SK-N-SH (cell line): ENCODE measurements at regions not wholly inside any gene's neighbourhood (a gene's known extent, or its start where the extent isn't known, plus 50 kb on each side); places are given as distances from the start of the nearest gene placed in this dataset.

Experiments used
- CTCF ChIA-PET: fragments of 300-600, 350-600 bp; formaldehyde crosslinking; extraction: SDS; loops from one replicate; lab custom pipeline; 2021; lab: Yijun Ruan, JAX
- POLR2A ChIA-PET: fragments of 350-600 bp; sonication (Branson Sonifier 250); formaldehyde crosslinking; extraction: SDS; loops from one replicate; lab custom pipeline; 2020; ENCODE audit warnings: antibody characterized with exemption, inconsistent platforms; lab: Yijun Ruan, JAX
- DNase-seq: peaks from one replicate; pipeline ENCODE4 v3.0.0; 2012
- H2AFZ ChIP-seq: fragments of 200-600 bp; sonication (generic); 2 replicates; pipeline ENCODE4 v1.8.1; 2016; ENCODE audit warnings: antibody characterized with exemption, mild to moderate bottlenecking, low read depth
- H3F3A ChIP-seq: fragments of 200-600 bp; sonication (generic); replicated peaks from 2 replicates; pipeline ENCODE3; 2016; ENCODE audit warnings: antibody characterized with exemption, mild to moderate bottlenecking; ENCODE audit not compliant: insufficient read depth
- H3K27ac ChIP-seq, 2 experiments: fragments of 200-500 bp in 1 of 2; fragments of 200-600 bp in 1 of 2; sonication (Bioruptor generic) in 1 of 2; sonication (generic), shearing (Covaris generic) in 1 of 2; 2 replicates each; pipeline versions ENCODE4 v1.5.1 to v1.6.1; 2014 to 2016; ENCODE audit warnings: low read depth in 2 of 2, inconsistent platforms in 1 of 2, low read length in 1 of 2, mild to moderate bottlenecking in 1 of 2, mixed read lengths in 1 of 2
- H3K27me3 ChIP-seq: fragments of 200-600 bp; sonication (generic), shearing (Covaris generic); 2 replicates; pipeline ENCODE4 v1.6.1; 2016; ENCODE audit warnings: mixed run types; ENCODE audit not compliant: insufficient read depth
- H3K36me3 ChIP-seq, 2 experiments: fragments of 200-500 bp in 1 of 2; fragments of 200-600 bp in 1 of 2; sonication (Bioruptor generic) in 1 of 2; sonication (generic) in 1 of 2; replicated peaks in 1 of 2; 2 replicates each; pipeline versions ENCODE3 to v1.5.1; 2014 to 2016; ENCODE audit warnings: low read length in 1 of 2, mild to moderate bottlenecking in 1 of 2; ENCODE audit not compliant: insufficient read depth in 2 of 2, control insufficient read depth in 1 of 2
- H3K4me1 ChIP-seq, 2 experiments: fragments of 200-500 bp in 1 of 2; fragments of 200-600 bp in 1 of 2; sonication (Bioruptor generic) in 1 of 2; sonication (generic), shearing (Covaris generic) in 1 of 2; 2 replicates each; pipeline versions ENCODE4 v1.5.1 to v1.6.1; 2014 to 2016; ENCODE audit warnings: low read depth in 1 of 2, low read length in 1 of 2, mixed run types in 1 of 2; ENCODE audit not compliant: insufficient read depth in 2 of 2, control insufficient read depth in 1 of 2
- H3K4me2 ChIP-seq: fragments of 200-600 bp; sonication (generic), shearing (Covaris generic); 2 replicates; pipeline ENCODE4 v1.6.1; 2017; ENCODE audit warnings: mixed run types
- H3K4me3 ChIP-seq, 2 experiments: fragments of 200-500 bp in 1 of 2; fragments of 200-600 bp in 1 of 2; sonication (Bioruptor generic) in 1 of 2; sonication (generic), shearing (Covaris generic) in 1 of 2; 2 replicates each; pipeline versions ENCODE4 v1.5.1 to v1.8.1; 2014 to 2016; ENCODE audit warnings: low read depth in 2 of 2, inconsistent platforms in 1 of 2, low read length in 1 of 2, mild to moderate bottlenecking in 1 of 2, mixed read lengths in 1 of 2, moderate library complexity in 1 of 2
- H3K79me2 ChIP-seq: fragments of 200-600 bp; sonication (generic); 2 replicates; pipeline ENCODE4 v1.8.1; 2017; ENCODE audit warnings: mild to moderate bottlenecking; ENCODE audit not compliant: insufficient read depth
- H3K9ac ChIP-seq: fragments of 200-600 bp; sonication (generic); 2 replicates; pipeline ENCODE4 v1.6.1; 2017; ENCODE audit warnings: mixed run types
- H3K9me2 ChIP-seq: fragments of 200-600 bp; sonication (generic); 2 replicates; pipeline ENCODE4 v1.6.1; 2017; ENCODE audit warnings: mixed run types
- H3K9me3 ChIP-seq: fragments of 200-600 bp; sonication (generic); 2 replicates; pipeline ENCODE4 v1.6.1; 2017; ENCODE audit warnings: mixed run types, mild to moderate bottlenecking, moderate library complexity
- H4K20me1 ChIP-seq: fragments of 200-600 bp; sonication (generic); 2 replicates; pipeline ENCODE4 v1.6.1; 2017; ENCODE audit warnings: mild to moderate bottlenecking, mixed run types; ENCODE audit not compliant: insufficient read depth
- EP300 ChIP-seq, 2 experiments: IDR thresholded peaks; 2 replicates each; pipeline versions ENCODE4 v1.4.0 to v1.6.1; 2012; ENCODE audit warnings: borderline replicate concordance in 1 of 2, low read depth in 1 of 2, low read length in 1 of 2
- EZH2phosphoT487 ChIP-seq: fragments of 200-600 bp; sonication (generic); IDR thresholded peaks from 2 replicates; pipeline ENCODE4 v1.6.1; 2017; ENCODE audit warnings: low read depth, mixed run types, mild to moderate bottlenecking, antibody characterized with exemption, moderate library complexity, borderline replicate concordance
- FOSL2 ChIP-seq: IDR thresholded peaks from 2 replicates; pipeline ENCODE4 v1.4.0; 2012; ENCODE audit warnings: low read depth, mild to moderate bottlenecking, moderate library complexity, borderline replicate concordance
- FOXJ3 ChIP-seq: sonication (generic); formaldehyde crosslinking; IDR thresholded peaks from 2 replicates; pipeline ENCODE4 v1.5.1; 2020; ENCODE audit warnings: mild to moderate bottlenecking, missing genetic modification reagents
- FOXM1 ChIP-seq: IDR thresholded peaks from 2 replicates; pipeline ENCODE4 v1.4.0; 2012; ENCODE audit warnings: low read depth, mild to moderate bottlenecking
- IRF3 ChIP-seq: fragments of 150-350 bp; IDR thresholded peaks from 2 replicates; pipeline ENCODE4 v1.6.1; 2016; ENCODE audit warnings: mild to moderate bottlenecking, low read depth, low read length
- MAX ChIP-seq: IDR thresholded peaks from 2 replicates; pipeline ENCODE4 v1.4.0; 2012; ENCODE audit warnings: low read depth
- NFIC ChIP-seq: IDR thresholded peaks from 2 replicates; pipeline ENCODE4 v1.4.0; 2012; ENCODE audit warnings: borderline replicate concordance
- PBX3 ChIP-seq: IDR thresholded peaks from 2 replicates; pipeline ENCODE4; 2012
- POLR2AphosphoS5 ChIP-seq: IDR thresholded peaks from 2 replicates; pipeline ENCODE4 v1.6.1; 2012; ENCODE audit warnings: low read depth, low read length
- RAD21 ChIP-seq: IDR thresholded peaks from 2 replicates; pipeline ENCODE4 v1.6.1; 2012; ENCODE audit warnings: mild to moderate bottlenecking, low read length
- RCOR1 ChIP-seq: fragments of 150-350 bp; IDR thresholded peaks from 2 replicates; pipeline ENCODE4 v1.6.1; 2017; ENCODE audit warnings: antibody characterized with exemption, low read length
- REST ChIP-seq: IDR thresholded peaks from 2 replicates; pipeline ENCODE4 v1.6.1; 2012; ENCODE audit warnings: mild to moderate bottlenecking, low read depth, low read length, moderate library complexity
- USF1 ChIP-seq: IDR thresholded peaks from 2 replicates; pipeline ENCODE4 v1.4.0; 2012; ENCODE audit warnings: low read depth, borderline replicate concordance
- USF2 ChIP-seq: fragments of 150-350 bp; IDR thresholded peaks from 2 replicates; pipeline ENCODE4 v1.6.1; 2017; ENCODE audit warnings: antibody characterized with exemption, low read length, low read depth, borderline replicate concordance
- YY1 ChIP-seq: IDR thresholded peaks from 2 replicates; pipeline ENCODE4 v1.4.0; 2012; ENCODE audit warnings: low read depth, mild to moderate bottlenecking
- ZBTB33 ChIP-seq: IDR thresholded peaks from 2 replicates; pipeline ENCODE4 v1.4.0; 2012; ENCODE audit warnings: low read depth, borderline replicate concordance
- WGBS: methylation state at CpG from one replicate; pipeline ENCODE4 v1.1.6; 2017; ENCODE audit warnings: low lambda C conversion rate; 5-methylcytosine and 5-hydroxymethylcytosine counted together

- no peaks in the 10 kb centered on the region for H3K9me3 ChIP-seq
- peaks cover 0 to 6% of the 10 kb centered on the region in 2 experiments for H3K36me3 ChIP-seq
- H4K20me1 ChIP-seq = no peaks in the 10 kb centered on the region
- WGBS = 50% methylated on average over 1 of the region's 1 CpG
- no peaks in the 10 kb centered on the region for H3K9me2 ChIP-seq
- no peak overlapping the region for H3K27ac ChIP-seq
- ChIA-PET CTCF (interaction anchor here (1.2 kb wide), 1 partner anchor 9 kb away, joined by 3 read pairs; no protein-coding TSS in a partner anchor), POLR2A (no interaction called here)
- no peak overlapping the region for H3K9ac ChIP-seq
- no peaks in the 10 kb centered on the region for H3F3A ChIP-seq
- no peak overlapping the region for H3K4me3 ChIP-seq
- H2AFZ ChIP-seq = no peak overlapping the region
- no peaks in the 10 kb centered on the region for H3K27me3 ChIP-seq
- no peak for DNase-seq
- no peaks in the 10 kb centered on the region for H3K79me2 ChIP-seq
- TF ChIP-seq IRF3 = no peak
- no peak for TF ChIP-seq EZH2phosphoT487
- TF ChIP-seq PBX3 = no peak
- TF ChIP-seq RAD21 = no peak
- TF ChIP-seq RCOR1 = no peak
- no peak for TF ChIP-seq EP300 (IDR thresholded peaks at IDR 0.05; ENCODE audit: borderline replicate concordance in 1 of 2, low read depth in 1 of 2, low read length in 1 of 2)
- TF ChIP-seq NFIC = no peak
- no peak for TF ChIP-seq REST
- TF ChIP-seq FOSL2 = no peak
- TF ChIP-seq FOXJ3 (CRISPR knock-in tag) = no peak
- no peak for TF ChIP-seq YY1
- TF ChIP-seq ZBTB33 = no peak
- no peak for TF ChIP-seq FOXM1
- no peak for TF ChIP-seq MAX
- TF ChIP-seq POLR2AphosphoS5 = no peak
- TF ChIP-seq USF2 = no peak
- TF ChIP-seq USF1 = no peak
- no peaks in the 10 kb centered on the region for H3K4me1 ChIP-seq
- H3K4me2 ChIP-seq = no peak overlapping the region
Observed at GRCh38 chr1:198079432-198079951, 77.3 kb upstream of the NEK7 start.
